ENCODE measurements at regions not wholly inside any gene's neighbourhood (a gene's known extent, or its start where the extent isn't known, plus 50 kb on each side); places are given as distances from the start of the nearest gene placed in this dataset.

- TF ChIP-seq, protein P1, sequence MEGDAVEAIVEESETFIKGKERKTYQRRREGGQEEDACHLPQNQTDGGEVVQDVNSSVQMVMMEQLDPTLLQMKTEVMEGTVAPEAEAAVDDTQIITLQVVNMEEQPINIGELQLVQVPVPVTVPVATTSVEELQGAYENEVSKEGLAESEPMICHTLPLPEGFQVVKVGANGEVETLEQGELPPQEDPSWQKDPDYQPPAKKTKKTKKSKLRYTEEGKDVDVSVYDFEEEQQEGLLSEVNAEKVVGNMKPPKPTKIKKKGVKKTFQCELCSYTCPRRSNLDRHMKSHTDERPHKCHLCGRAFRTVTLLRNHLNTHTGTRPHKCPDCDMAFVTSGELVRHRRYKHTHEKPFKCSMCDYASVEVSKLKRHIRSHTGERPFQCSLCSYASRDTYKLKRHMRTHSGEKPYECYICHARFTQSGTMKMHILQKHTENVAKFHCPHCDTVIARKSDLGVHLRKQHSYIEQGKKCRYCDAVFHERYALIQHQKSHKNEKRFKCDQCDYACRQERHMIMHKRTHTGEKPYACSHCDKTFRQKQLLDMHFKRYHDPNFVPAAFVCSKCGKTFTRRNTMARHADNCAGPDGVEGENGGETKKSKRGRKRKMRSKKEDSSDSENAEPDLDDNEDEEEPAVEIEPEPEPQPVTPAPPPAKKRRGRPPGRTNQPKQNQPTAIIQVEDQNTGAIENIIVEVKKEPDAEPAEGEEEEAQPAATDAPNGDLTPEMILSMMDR (optimal IDR thresholded peaks at IDR 0.05 in 1 of 3, IDR thresholded peaks at IDR 0.05 in 1 of 3, conservative IDR thresholded peaks at IDR 0.05 in 1 of 3; ENCODE audit: extremely low read depth in 1 of 3, insufficient read depth in 2 of 3, low read length in 3 of 3): no peak
- no peak for TF ChIP-seq EZH2 (IDR thresholded peaks at IDR 0.05; ENCODE audit: low read length)
Observed at GRCh38 chr5:5755888-5756287, 333.4 kb downstream of the ICE1 start.

All from keratinocyte (primary cell).